GM23338 (cell line): ENCODE measurements at regions not wholly inside any gene's neighbourhood (a gene's known extent, or its start where the extent isn't known, plus 50 kb on each side); places are given as distances from the start of the nearest gene placed in this dataset.

Experiments used
- ATAC-seq: fragments of 200-7000 bp; cut with Tn5 transposase; 3 replicates; pipeline ENCODE4 v1.9.1; 2020
- DNase-seq: peaks from one replicate; pipeline ENCODE4 v3.0.0-alpha.2; 2015; ENCODE audit warnings: low spot score
- H2AFZ ChIP-seq: fragments of 200-600 bp; sonication (generic); 2 replicates; pipeline ENCODE4 v1.8.0; 2016; ENCODE audit warnings: antibody characterized with exemption, mild to moderate bottlenecking, moderate library complexity
- H3F3A ChIP-seq: fragments of 200-600 bp; sonication (generic); replicated peaks from 2 replicates; pipeline ENCODE4 v1.8.0; 2017; ENCODE audit warnings: antibody characterized with exemption, mixed run types, low read depth
- H3K27ac ChIP-seq: fragments of 200-600 bp; sonication (generic); 2 replicates; pipeline ENCODE4 v1.6.1; 2016; ENCODE audit warnings: low read depth
- H3K27me3 ChIP-seq: fragments of 200-600 bp; sonication (generic); 2 replicates; pipeline ENCODE4 v1.8.0; 2016; ENCODE audit warnings: mild to moderate bottlenecking, mixed run types, moderate library complexity; ENCODE audit not compliant: insufficient read depth
- H3K36me3 ChIP-seq: fragments of 200-600 bp; sonication (generic); 2 replicates; pipeline ENCODE4 v1.8.0; 2016; ENCODE audit warnings: mild to moderate bottlenecking; ENCODE audit not compliant: insufficient read depth
- H3K4me1 ChIP-seq: fragments of 200-600 bp; sonication (generic); 2 replicates; pipeline ENCODE4 v1.8.0; 2016; ENCODE audit warnings: mild to moderate bottlenecking, moderate library complexity; ENCODE audit not compliant: insufficient read depth
- H3K4me2 ChIP-seq: fragments of 200-600 bp; sonication (generic); 2 replicates; pipeline ENCODE4 v1.7.1; 2017; ENCODE audit warnings: mixed run types
- H3K4me3 ChIP-seq: fragments of 200-600 bp; sonication (generic); 2 replicates; pipeline ENCODE4 v1.6.1; 2016; ENCODE audit warnings: mixed run types
- H3K79me2 ChIP-seq: fragments of 200-600 bp; sonication (generic); replicated peaks from 2 replicates; pipeline ENCODE4 v1.8.0; 2017; ENCODE audit warnings: mild to moderate bottlenecking; ENCODE audit not compliant: insufficient read depth
- H3K9me2 ChIP-seq: fragments of 200-600 bp; sonication (generic); 2 replicates; pipeline ENCODE4 v1.8.0; 2017; ENCODE audit not compliant: insufficient read depth
- H4K20me1 ChIP-seq: fragments of 200-600 bp; sonication (generic); replicated peaks from 2 replicates; pipeline ENCODE4 v1.8.0; 2017; ENCODE audit warnings: mild to moderate bottlenecking; ENCODE audit not compliant: insufficient read depth
- H3K27ac Mint-ChIP-seq: 2 replicates; pipeline ENCODE4 v1.8.0; 2020; ENCODE audit warnings: inconsistent platforms, mild to moderate bottlenecking, moderate library complexity, mixed read lengths
- H3K27me3 Mint-ChIP-seq: 3 replicates; pipeline ENCODE4 v1.8.0; 2022; ENCODE audit warnings: low read depth, mild to moderate bottlenecking, moderate library complexity, mixed read lengths, inconsistent platforms; ENCODE audit not compliant: insufficient read depth, poor library complexity
- H3K36me3 Mint-ChIP-seq: 3 replicates; pipeline ENCODE4 v1.8.0; 2021; ENCODE audit warnings: low read depth, mild to moderate bottlenecking, inconsistent platforms, moderate library complexity, mixed read lengths
- H3K4me1 Mint-ChIP-seq: 3 replicates; pipeline ENCODE4 v1.8.0; 2020; ENCODE audit warnings: mild to moderate bottlenecking, inconsistent platforms, mixed read lengths
- H3K4me3 Mint-ChIP-seq: 3 replicates; pipeline ENCODE4 v1.8.0; 2021; ENCODE audit warnings: moderate library complexity, mild to moderate bottlenecking, inconsistent platforms, mixed read lengths
- H3K9me3 Mint-ChIP-seq: 3 replicates; pipeline ENCODE4 v1.8.0; 2020; ENCODE audit warnings: moderate library complexity, mild to moderate bottlenecking, inconsistent platforms, mixed read lengths
- ETS1 ChIP-seq: IDR thresholded peaks from 2 replicates; pipeline ENCODE4 v1.6.1; 2016; ENCODE audit warnings: antibody characterized with exemption
- NANOG ChIP-seq: IDR thresholded peaks from 2 replicates; pipeline ENCODE4 v1.6.1; 2016; ENCODE audit warnings: antibody characterized with exemption, borderline replicate concordance
- POLR2AphosphoS5 ChIP-seq: IDR thresholded peaks from 2 replicates; pipeline ENCODE4 v1.6.1; 2016; ENCODE audit warnings: antibody characterized with exemption, low read depth
- STAT1 ChIP-seq: IDR thresholded peaks from one replicate; pipeline ENCODE4 v1.6.1; 2016; ENCODE audit warnings: antibody characterized with exemption; ENCODE audit not compliant: unreplicated experiment
- ZNF462 ChIP-seq: fragments of 250-450 bp; sonication (Bioruptor Pico); IDR thresholded peaks from 2 replicates; pipeline ENCODE4 v1.5.0; 2020; ENCODE audit warnings: mild to moderate bottlenecking, moderate library complexity

- TF ChIP-seq ETS1: no peak
- TF ChIP-seq NANOG: no peak
Observed at GRCh38 chr13:73903561-73903960, 230.6 kb downstream of the KLF12 start (continued).

GRCh38 chr13:73902847-73903246 lies 231.4 kb downstream of the KLF12 start:
- H3K9me3 Mint-ChIP-seq: no peaks in the 10 kb centered on the region
- H3K36me3 ChIP-seq: no peaks in the 10 kb centered on the region
- ATAC-seq (no peak), DNase-seq (no peak)
- H3K4me3 Mint-ChIP-seq: no peak overlapping the region
- no peak overlapping the region for H3K4me2 ChIP-seq
- no peak overlapping the region for H3K4me3 ChIP-seq
- no peaks in the 10 kb centered on the region for H3K4me1 ChIP-seq
- H2AFZ ChIP-seq: no peak overlapping the region
- H3K79me2 ChIP-seq: no peaks in the 10 kb centered on the region
- H3K36me3 Mint-ChIP-seq: no peaks in the 10 kb centered on the region
- peaks cover 4% of the 10 kb centered on the region; the same call in 1 of the 2 replicates for H4K20me1 ChIP-seq
- no peak overlapping the region for H3K27ac Mint-ChIP-seq
- H3K27me3 ChIP-seq: peaks cover 29% of the 10 kb centered on the region
- H3F3A ChIP-seq: no peaks in the 10 kb centered on the region
- no peak for TF ChIP-seq POLR2AphosphoS5
- TF ChIP-seq ZNF462 (CRISPR knock-in tag): no peak
- no peak for TF ChIP-seq STAT1
- peaks cover 6% of the 10 kb centered on the region for H3K27me3 Mint-ChIP-seq
- no peak overlapping the region for H3K27ac ChIP-seq
- H3K9me2 ChIP-seq: no peaks in the 10 kb centered on the region
- H3K4me1 Mint-ChIP-seq: peaks cover 9% of the 10 kb centered on the region; the same call in 2 of the 3 replicates
